Muscle of back (tissue), 3 donors: ENCODE measurements at regions not wholly inside any gene's neighbourhood (a gene's known extent, or its start where the extent isn't known, plus 50 kb on each side); places are given as distances from the start of the nearest gene placed in this dataset.
"Not testable (repeated sequence)": the region's sequence is repeated elsewhere in the genome, so short reads cannot be mapped to it uniquely, and the experiment has no call there.

Source experiments
- DNase-seq, 3 donors: peaks; one replicate each; pipeline versions ENCODE4 v3.0.0 to v3.0.0-alpha.2; 2013

DNA sequence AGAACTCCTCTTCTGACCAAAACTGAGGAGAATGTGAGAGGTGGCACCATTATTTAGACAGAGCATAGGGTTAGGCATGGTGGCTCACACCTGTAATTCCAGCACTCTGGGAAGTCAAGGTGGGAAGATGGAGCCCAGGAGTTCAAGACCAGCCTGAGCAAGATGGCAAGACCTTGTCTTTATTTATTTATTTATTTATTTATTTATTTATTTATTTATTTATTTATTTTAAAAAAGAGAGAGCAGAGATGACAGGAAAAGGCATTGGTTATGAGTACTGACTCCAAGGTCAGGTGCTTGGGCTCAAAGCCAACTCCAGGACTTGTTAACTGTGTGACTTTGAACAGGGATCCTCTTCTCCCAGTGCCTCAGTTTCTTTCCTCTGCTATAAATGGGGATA is 217.7 kb downstream of the MEX3B start:
- DNase-seq = no peak

DNA sequence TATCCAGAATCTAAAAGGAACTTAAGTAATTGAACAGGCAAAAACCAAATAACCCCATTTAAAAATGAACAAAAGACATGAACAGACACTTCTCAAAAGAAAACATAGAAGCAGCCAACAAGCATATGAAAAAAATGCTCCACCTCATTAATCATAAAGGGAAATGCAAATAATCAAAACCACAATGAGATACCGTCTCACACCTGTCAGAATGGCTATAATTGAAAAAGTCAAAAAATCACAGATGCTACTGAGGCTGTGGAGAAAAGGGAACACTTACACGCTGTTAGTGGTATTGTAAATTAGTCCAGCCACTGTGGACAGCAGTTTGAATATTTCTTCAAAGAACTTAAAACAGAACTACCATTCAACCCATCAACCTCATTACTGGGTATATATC is 220.7 kb downstream of the MEX3B start:
- no peak for DNase-seq

DNA sequence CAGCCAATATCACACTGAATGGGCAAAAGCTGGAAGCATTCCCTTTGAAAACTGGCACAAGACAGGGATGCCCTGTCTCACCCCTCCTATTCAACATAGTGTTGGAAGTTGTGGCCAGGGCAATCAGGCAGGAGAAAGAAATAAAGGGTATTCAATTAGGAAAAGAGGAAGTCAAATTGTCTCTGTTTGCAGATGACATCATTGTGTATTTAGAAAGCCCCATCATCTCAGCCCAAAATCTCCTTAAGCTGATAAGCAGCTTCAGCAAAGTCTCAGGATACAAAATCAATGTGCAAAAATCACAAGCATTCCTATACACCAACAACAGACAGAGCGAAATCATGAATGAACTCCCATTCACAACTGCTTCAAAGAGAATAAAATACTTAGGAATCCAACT is 223.2 kb downstream of the MEX3B start:
- not testable (repeated sequence) for DNase-seq

DNA sequence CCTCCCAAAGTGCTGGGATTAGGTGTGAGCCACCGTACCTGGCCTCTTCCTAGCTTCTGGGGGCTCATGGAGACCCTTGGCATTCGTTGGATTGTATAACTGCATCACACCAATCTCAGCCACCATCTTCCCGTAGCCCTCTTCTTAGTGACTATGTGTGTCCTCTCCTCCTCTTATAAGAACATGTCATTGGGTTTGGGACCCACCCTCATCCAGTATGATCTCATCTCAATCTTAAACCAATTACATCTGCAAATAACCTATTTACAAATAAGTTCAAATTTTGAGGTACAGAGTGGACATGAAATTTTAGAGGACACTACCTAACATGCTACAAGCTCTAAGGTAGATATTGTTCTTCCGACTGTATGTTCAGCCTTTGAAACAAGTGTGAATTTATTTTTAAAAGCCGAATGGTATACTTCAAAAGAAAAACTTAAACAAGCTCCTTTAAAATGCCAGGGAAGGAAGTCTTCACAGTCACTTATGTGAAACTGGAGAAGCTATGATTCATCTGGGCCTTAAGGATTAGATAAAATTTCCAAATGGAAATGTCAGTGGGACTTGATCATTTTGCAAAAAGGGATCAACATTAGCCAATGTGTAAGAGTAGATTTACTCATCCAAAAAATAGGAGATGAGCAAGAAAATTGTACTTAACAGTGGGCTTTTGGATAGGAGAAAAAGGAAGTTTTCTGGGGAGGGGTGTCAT is 225.7 kb downstream of the MEX3B start:
- DNase-seq = no peak

DNA sequence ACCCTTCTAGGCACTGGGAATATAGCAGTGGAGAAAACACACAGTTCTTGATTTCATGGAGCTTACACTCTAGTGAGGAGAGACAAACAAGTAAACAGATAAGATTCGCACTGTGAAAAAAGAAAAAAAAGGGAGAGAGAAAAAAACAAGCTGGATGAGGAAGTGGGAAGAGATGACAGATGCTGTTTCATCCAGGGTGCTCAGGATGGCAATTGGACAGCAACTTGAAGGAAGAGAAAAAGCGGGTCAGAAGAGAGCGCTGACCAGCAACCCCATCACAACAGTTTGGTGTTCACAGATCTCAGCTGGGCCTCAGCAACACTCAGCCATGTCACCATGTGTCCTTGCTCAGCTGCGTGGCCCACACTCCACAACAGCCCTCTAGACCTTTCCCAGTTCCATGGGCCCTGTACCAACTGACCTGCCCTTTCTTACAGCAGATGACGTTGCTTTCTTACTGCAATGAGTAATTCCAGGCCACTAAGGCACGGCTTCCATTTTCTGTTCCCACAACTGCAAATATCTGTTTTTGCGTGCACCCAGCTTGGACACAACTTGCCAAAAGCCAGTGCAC is 230.8 kb downstream of the MEX3B start:
- no peak for DNase-seq

DNA sequence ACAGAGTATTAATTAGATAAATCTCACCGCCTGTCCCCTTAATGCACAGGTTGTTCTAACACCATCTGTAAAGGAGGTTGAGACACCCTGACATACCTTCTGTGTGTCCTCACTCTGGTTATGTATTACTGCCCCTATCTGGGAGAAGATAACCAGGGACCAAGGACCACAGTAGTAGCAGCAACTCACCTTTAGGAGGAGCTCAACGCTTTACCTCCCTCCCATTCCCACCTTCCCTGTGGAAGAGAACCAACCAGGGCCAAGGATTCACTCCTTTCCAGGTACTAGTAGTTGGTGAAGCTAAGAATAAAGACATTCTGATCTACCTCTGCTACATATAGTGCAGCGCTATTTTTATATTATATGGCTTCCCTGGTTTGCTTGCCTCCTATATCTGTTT is 232.6 kb downstream of the MEX3B start:
- DNase-seq = no peak

DNA sequence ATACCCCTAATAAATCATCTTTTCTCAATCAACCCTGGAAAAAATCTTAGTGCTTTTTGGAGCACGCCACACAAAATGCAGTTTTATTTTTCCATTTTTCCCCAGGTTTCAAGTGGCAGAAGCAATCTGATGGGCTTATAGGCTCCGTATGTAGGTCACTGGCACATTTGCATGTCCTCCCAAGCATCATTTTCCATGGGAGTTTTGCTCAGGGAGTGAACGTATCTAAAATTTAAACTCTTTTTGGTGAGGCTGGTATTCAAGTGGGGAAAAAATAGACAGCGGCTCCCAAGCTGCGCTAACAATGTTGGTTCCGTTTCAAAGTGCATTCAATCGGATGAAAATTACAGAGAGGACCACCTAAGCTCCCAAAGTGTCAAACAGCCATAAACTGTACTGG is 233.4 kb downstream of the MEX3B start:
- peak in 2 of 3 donors; percentile 16 to 48 for DNase-seq

DNA sequence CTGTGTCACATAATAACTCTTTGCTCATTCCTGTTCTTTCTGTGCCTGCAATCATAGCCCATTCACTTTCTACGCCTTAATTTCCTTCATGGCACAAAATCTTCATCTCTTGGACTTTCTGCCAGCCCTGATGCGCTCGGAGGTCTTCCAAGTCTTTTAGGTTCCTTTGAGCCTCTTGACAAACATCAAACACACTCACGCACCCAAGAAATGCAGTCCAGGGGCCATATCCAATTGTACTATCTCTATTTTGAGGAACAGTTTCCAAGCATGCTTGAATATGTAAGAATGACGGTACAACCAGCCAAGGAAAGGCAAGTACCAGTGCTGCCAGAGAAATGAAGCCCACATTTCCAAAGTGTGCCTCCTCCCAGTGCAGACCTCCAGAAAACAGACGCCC is 234.1 kb downstream of the MEX3B start:
- DNase-seq = no peak

DNA sequence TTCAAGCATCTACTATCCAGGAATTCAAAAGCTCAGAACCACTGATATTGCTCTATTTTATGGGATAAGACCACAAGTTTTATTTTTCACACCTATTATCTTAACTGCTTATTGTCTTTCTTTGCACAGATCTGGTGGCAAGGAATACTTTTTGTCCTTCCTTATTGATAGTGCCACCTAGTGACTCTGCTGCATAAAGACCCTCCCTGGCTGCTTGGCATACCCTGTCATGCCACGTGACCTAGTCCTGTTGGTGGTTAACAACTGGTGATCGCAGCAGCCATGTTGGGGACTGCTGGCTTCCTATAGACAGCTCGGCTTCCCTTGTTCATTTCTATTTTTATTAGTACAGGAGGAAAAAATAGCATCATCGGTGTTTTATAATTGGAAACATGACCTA is 236.3 kb downstream of the MEX3B start:
- DNase-seq = peak in 2 of 3 donors; percentile 24 to 39

DNA sequence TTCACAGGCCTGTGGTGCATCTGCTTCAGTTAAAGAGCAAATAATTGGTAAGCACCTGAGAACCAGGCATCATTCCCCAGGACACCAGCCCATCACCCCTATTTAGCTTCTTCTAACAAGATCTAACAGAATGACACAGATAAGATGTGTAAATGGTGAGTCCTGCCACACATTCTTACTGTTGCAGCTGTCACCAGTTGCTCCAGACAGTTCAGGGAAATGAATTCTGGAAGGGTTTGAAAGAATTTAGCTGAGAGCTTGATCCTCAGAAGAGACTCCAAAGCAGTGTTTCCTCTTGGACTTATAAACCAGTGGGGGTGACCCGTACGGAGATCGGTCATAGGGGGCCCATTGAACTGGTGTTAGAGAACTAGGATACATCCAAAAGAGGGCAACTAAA is 238.0 kb downstream of the MEX3B start:
- DNase-seq = peak in 1 of 3 donors; percentile 14

DNA sequence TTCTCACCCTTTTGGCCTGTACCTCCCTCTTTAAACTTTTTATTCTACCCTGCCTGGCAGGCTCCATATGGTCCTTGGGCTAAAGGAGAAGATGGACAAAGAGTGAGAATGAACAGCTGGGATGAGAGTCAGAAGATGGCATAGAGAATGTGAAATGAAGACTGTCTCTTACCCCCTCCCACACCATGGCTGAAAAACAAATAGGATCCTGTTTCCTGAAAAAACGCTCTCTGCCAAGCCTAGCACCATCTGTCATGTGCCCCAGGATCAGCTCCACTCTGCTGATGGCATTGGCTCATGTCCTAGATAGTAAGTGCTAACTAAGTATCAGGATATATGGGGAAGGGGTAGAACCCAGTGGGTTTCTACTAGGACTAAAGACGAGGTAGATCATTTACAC is 238.6 kb downstream of the MEX3B start:
- peak; percentile 28 to 48 (median 37) for DNase-seq

DNA sequence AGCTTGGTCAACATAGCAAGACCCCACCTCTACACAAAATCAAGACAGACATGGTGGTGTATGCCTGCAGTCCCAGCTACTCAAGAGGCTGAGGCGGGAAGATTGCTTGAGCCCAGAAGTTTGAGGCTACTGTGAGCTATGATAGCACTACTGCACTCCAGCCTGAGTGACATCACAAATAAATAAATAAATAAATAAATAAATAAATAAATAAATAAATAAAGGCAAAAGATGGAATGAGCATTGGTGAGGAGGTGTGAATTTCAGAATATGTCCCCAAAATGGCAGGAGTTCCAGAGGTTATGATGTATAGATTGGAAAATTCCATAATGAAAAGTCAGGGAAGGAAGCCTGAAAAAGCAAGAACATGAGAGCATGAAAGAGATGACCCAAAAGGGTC is 249.9 kb downstream of the MEX3B start:
- no peak for DNase-seq

DNA sequence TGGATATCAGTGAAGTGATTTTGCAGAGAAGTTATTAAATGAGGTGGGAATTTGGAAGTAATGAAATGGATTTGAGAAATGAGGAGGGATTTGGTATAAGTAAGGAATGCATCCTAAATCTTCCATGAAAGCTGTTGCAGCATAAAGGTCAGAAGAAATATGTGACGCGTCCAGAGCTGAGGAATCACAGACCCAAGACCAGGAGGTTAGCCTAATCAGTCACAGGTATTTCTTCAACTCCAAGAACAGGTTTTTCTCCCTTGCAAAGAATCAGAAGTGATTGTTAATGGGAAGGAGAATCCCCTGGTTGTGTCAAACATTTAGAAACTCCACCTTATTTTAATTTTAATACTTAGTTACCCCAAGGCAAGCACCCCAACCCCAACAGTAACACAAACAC is 253.2 kb downstream of the MEX3B start:
- DNase-seq = no peak

DNA sequence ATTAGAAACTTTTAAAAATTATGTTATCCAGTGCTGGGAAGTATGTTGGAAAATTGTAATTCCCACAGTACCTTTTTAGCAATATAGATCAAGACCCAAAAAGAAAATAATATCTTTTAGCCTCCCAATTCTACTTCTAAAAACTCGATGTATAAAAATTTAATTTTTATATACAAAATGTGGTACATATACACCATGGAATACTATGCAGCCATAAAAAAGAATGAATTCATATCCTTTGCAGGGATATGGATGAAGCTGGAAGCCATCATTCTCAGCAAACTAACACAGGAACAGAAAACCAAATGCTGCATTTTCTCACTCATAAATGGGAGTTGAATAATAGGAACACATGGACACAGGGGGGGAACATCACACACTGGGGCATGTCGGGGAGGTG is 254.5 kb downstream of the MEX3B start:
- not testable (repeated sequence) for DNase-seq

DNA sequence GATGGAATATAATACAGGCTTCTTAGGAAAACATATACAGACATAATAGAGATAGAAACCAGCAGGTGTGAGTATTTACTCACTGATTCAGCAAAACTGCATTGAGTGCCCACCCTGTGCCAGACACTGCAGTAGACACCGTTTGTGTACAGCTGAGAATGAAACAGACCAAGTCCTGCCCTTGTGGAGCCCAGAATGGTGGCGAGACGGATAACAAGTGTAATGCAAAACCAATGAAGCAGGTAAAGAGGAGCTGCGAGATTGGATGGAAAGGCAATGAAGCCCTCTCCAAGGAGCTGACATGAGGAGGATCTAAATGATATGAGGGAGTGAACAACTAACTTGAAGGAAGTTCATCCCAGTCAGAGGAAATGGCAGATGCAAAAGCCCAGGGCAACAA is 256.4 kb downstream of the MEX3B start:
- DNase-seq = no peak

DNA sequence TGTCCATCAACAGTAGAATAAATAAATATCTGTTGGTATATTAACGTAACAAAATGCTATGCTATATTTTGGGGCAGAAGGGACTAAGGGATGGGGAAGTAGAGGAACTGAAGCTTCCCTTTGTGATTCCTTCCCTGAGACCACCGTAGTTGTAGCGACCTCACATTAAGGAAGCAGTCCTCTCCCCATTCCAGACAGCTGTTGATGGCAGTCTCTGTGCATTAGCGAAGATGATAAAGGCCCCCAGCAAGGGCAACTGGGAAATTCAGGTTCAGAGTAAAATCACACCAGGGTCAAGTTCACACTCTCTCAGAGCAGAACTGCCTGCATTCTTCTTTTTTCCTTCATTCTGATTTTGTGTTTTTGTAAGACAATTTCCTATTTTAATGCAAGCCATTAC is 259.0 kb downstream of the MEX3B start:
- no peak for DNase-seq

DNA sequence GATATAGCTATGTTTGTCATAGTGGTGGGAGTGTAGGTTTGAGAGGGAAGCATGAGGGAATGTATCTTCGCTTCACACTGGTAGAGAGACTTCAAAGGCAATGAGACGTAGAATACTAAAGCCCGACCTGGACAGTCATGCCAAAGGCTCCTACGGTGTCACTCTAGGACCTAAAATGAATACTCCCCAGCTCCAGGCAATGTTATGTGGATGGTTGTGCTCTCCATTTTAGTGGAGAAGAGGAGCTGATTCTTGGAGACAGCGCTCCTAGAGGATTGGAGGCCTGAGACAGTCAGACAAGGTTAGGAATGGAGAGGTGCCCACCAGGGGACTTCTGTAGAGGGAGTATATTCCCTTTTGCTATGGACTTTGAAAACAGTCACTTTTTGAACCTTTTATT is 260.1 kb downstream of the MEX3B start:
- no peak for DNase-seq

DNA sequence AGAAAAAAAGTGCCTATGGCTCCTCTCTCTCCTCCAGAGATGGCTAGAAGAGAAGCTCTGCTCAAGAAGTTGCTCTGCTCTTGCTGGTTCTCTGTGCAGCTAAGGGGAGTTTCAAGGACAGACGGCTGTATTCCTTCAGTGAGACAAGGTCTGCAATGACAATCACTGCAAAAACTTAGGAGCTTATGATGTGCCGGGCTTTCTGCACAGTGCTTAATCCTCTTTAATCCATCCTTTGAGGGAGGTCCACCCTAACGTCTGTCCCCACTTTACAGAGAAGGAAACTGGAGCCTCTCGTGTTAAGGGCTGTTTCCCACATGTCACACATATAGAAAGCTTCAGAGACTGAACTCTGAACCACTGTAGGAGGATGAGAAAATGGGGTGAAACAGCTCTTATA is 260.6 kb downstream of the MEX3B start:
- no peak for DNase-seq

DNA sequence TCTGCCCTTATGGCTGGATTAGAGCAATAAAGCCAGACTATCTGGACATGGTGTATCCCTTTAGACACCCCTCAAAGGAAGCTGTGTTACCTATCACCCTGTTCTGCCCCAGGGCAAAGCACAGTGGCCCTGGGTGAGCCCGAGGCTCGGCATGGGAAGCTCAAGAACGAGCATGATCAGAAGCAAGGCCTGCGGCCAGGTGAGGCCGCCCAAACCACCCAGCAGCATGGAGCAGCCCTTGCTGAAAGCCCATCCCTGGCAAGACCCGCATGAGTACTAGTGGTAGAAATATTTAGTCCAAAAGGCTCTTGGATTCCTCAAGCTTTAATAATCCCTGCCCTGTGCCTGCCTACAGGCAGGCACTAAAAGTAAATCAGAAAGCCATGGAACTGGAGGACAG is 261.1 kb downstream of the MEX3B start:
- no peak for DNase-seq

DNA sequence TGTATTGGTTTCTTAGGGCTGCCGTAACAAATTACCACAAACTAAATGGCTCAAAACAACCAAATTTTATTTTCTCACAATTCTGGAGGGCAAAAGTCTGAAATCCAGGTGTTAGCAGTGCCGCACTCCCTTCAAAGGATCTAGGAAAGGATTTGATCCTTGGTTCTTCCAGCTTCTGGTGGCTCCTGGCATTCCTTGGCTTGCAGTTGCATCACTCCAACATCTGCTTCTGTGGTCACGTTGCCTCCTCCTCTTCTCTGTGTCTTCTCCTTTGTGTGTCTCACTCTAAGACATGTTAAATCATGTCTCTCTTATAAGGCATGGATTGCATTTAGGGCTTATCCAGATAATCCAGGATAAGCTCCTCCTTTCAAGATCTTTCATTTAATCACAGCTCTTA is 262.2 kb downstream of the MEX3B start:
- no peak for DNase-seq

DNA sequence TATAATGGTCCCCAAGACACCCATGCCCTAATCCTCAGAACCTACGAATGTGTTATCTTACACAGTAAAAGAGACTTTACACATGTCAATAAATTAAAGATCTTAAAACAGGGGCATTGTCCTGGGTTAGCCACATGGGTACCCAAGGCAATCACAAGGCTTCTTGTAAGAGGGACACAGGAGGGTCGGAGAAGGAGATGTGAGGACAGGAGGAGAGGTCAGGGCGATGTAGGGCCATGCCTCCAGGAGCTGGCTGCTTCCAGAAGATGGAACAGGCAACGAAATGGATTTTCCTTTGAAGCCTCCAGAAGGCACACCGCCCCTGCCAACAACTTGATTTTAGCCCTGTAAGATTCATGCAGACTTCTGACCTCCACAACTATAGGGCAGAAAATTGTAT is 262.7 kb downstream of the MEX3B start:
- no peak for DNase-seq

DNA sequence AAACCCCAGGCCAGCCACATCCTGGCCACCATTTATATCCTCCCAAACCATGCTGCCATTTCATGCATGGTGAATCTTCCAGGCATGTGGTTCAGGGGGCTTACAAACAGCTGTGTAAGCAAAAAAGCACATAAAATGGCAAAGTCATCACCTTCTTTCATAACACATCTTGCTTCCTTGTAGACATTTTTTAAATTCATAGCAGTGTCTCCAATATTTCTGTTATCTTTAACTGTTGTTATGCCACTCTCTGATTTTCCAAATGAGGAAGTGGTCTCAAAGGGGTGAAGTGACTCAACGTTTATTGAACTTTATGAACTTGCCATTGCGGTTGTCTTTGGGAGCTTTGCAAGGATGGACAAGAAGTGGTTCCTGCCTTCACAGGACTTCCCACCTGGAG is 264.4 kb downstream of the MEX3B start:
- no peak for DNase-seq

DNA sequence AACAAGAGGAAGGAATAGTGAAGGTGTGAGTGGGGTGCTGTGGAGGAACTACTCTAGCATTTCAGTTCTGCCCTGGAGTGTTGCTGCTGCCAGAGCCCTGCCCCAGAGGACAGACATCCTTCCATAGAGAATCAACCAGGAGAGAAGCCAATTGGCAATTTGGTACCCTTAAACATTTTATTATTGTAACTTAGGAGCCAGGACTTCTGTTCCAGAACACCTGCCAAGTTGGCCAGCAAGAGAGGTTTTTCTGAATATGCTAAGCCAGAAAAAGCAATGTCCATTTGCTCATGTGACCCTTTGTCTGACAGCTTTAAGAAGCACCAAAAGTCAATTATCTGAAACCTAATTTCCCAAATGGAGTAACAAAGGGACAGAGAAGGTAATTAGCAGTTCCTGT is 264.9 kb downstream of the MEX3B start:
- DNase-seq = peak; percentile 20 to 52 (median 30)

DNA sequence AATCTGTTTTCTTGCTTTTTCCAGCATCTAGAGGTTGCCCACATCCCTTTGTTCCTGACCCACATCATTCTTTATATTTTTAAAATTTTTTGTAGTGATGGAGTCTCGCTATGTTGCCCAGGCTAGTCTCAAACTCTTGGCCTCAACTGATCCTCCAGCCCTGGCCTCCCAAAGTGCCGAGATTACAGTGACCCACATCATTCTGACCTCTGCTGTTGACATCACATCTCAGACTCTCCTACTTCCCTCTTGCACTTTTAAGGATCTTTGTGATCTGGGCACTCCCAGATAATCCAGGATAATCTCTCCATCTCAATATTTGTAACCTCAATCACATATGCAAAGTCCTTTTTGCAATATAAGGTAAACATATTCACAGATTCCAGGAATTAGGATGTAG is 266.6 kb downstream of the MEX3B start:
- no peak for DNase-seq
